GM13976 (cell line): ENCODE measurements at regions not wholly inside any gene's neighbourhood (a gene's known extent, or its start where the extent isn't known, plus 50 kb on each side); places are given as distances from the start of the nearest gene placed in this dataset.

Experiments used
- DNase-seq: peaks from one replicate; pipeline ENCODE4 v3.0.0; 2012; ENCODE audit warnings: low spot score
- in situ Hi-C: fragments of 300-500 bp; cut with MboI; formaldehyde crosslinking; loops from one replicate; pipeline ENCODE4 v1.12.0; 2022; ENCODE audit warnings: low sequenced_read_pairs, mixed read lengths, inconsistent platforms; ENCODE audit not compliant: unreplicated experiment
- TF ChIP-seq, protein P1 (sequence below): IDR thresholded peaks from 2 replicates; pipeline ENCODE4 v1.5.1; 2012; ENCODE audit warnings: borderline replicate concordance, mild to moderate bottlenecking; ENCODE audit not compliant: insufficient read depth; ENCODE audit errors: extremely low read depth, missing control alignments, control extremely low read depth

DNA sequence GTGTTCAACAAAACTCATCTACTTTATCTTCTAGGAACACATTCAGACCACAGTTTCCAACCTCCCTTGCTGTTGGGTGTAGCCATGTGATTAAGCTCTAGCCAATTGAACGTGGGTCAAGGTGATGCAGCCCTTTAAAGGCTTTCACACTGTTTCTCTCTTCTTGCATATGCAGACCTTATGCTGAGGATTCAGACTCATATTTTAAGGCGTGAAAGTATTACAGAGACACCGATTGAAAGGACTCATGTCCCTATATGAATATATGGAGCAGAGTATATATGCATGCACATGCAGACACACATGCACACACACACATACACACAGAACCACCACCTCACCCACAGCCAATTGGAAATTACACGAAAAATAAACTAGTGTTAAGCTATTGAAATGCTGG lies 214.3 kb upstream of the NR5A2 start:
- in situ Hi-C loops: no loop called here
- TF ChIP-seq, protein P1, sequence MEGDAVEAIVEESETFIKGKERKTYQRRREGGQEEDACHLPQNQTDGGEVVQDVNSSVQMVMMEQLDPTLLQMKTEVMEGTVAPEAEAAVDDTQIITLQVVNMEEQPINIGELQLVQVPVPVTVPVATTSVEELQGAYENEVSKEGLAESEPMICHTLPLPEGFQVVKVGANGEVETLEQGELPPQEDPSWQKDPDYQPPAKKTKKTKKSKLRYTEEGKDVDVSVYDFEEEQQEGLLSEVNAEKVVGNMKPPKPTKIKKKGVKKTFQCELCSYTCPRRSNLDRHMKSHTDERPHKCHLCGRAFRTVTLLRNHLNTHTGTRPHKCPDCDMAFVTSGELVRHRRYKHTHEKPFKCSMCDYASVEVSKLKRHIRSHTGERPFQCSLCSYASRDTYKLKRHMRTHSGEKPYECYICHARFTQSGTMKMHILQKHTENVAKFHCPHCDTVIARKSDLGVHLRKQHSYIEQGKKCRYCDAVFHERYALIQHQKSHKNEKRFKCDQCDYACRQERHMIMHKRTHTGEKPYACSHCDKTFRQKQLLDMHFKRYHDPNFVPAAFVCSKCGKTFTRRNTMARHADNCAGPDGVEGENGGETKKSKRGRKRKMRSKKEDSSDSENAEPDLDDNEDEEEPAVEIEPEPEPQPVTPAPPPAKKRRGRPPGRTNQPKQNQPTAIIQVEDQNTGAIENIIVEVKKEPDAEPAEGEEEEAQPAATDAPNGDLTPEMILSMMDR: no peak
- no peak for DNase-seq

DNA sequence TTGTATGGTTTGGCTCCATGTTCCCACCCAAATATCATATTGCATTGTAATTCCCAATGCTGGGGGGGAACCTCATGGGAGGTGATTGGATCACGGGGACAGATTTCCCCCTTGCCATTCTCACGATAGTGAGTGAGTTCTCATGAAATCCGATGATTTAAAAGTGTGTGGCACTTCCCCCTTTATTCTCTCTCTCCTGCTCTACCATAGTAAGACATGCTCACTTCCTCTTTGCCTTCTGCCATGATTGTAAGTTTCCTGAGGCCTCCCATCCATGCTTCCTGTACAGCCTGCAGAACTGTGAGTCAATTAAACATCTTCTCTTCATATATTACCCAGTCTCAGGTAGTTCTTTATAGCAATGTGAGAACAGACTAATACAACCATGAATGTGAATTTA lies 211.6 kb upstream of the NR5A2 start:
- in situ Hi-C loops: no loop called here
- TF ChIP-seq, protein P1: no peak
- no peak for DNase-seq

DNA sequence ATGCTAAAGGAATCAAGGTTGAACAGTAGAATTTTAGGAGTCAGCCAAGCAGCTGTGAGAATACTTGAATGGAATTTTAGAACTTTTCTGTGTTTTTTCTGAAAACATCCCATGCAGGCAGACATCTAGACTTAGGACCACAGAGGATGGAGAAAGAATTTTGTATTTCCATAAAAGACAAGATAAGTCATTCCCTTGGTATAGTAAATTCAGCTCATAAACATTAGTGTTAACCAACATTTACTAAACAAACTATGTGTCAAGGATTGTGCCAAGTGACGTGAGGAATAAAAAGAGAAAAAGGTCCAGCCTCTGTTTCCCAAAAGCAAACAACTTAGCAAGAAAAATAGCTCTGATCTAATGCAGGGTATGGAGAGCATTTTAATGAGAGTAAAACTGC lies 210.2 kb upstream of the NR5A2 start:
- TF ChIP-seq, protein P1: no peak
- no peak for DNase-seq
- in situ Hi-C loops: no loop called here

DNA sequence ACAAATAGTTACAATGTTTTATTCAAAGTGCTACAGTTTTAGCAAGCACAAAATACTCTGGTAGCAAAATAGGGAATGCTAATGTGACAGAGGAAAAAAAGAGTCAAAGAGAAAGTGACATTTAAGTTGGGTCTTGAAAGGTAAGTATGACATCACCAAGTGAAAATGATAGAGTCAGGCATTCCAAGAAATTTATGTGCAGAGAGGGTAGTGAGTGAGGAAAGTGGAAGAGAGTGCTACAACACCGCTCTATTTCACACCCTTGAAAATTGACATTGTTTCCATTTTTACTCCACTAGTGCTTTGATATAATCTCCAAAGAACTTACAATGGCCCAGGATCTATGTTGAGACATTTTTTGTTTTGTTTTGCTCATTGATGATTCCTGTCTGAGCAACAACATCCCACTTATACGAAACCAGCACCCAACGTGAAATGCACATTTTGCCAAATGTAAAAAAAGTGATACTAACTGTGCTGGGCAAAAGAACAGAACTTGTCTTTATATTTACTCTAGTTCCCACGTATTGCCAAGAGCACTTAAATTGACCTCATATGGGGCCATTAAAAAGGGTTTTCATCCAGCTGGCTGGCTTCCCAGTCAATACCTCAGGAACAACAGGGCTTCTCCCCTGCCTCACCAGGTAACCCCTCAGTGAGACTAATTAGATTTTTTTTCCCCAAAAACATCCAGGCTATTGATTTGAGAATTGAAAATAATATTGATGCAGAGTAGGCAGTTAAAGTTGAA lies 206.3 kb upstream of the NR5A2 start:
- DNase-seq: no peak
- in situ Hi-C loops: no loop called here
- TF ChIP-seq, protein P1: no peak

DNA sequence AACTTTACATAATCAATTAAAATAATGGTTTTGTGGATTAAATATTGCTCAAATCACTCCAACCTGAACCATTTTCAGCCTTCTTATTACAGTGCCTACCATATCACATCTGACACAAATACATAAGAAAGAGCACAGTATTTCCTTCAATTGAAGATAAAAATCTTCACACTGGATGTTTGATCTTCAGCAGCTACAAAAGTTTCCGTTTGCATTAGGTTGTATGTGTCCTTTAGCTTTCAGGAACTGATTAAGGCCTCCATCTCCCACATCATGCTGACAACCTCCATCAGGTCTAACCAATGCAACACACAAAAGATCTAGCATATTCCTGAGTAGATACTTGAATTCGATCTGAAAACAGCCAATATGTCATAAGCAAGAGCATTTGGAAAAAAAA lies 195.1 kb upstream of the NR5A2 start:
- DNase-seq: no peak
- TF ChIP-seq, protein P1: no peak
- in situ Hi-C loops: no loop called here

DNA sequence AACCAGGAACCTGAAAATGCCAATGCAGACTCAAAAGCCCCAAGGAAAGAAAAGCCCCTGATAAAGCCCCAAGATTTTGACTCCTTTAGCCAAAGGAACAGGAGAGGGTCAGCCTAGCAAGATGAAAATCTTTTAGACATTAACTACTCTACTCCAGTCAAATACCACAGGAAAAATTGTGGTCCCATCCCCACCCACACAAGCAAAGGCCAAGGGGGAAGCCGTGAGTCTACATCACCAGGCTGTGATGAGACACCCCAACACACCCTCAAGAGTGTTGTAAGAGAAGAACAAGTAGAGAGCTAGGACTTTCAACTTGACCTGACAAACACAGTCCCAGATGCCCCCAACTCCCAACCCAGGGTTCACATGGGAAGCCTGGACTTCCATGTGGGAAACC lies 192.8 kb upstream of the NR5A2 start:
- DNase-seq: no peak
- TF ChIP-seq, protein P1: no peak
- in situ Hi-C loops: no loop called here
